K562 (cell line): ENCODE measurements at regions not wholly inside any gene's neighbourhood (a gene's known extent, or its start where the extent isn't known, plus 50 kb on each side); places are given as distances from the start of the nearest gene placed in this dataset.

Experiments used
- ARNT ChIP-seq, 2 experiments: fragments of 450-650 bp; IDR thresholded peaks; 2 replicates each; pipeline ENCODE4 v1.6.1; 2016; ENCODE audit warnings: mild to moderate bottlenecking in 1 of 2
- ETV1 ChIP-seq: fragments of 450-650 bp; conservative IDR thresholded peaks from 2 replicates; pipeline ENCODE4 v1.6.1; 2016; ENCODE audit warnings: missing genetic modification characterization, control low read depth, low read depth, missing compliant biosample characterization
- HDAC2 ChIP-seq: fragments of 450-650 bp; IDR thresholded peaks from 2 replicates; pipeline ENCODE4 v1.6.1; 2016; ENCODE audit warnings: mild to moderate bottlenecking
- KDM4B ChIP-seq, 2 experiments: fragments of 450-650 bp in 1 of 2; sonication (generic) in 1 of 2; IDR thresholded peaks; 2 replicates each; pipeline ENCODE4 v1.6.1; 2016 to 2017; ENCODE audit warnings: borderline replicate concordance in 2 of 2, antibody characterized with exemption in 1 of 2, low read depth in 1 of 2, mild to moderate bottlenecking in 1 of 2
- RBBP5 ChIP-seq: fragments of 200-600 bp; sonication (generic); IDR thresholded peaks from 2 replicates; pipeline ENCODE4 v1.6.1; 2012; ENCODE audit warnings: borderline replicate concordance, mild to moderate bottlenecking, low read length, control low read depth, inconsistent platforms; ENCODE audit not compliant: insufficient read depth, poor library complexity, severe bottlenecking
- SMAD4 ChIP-seq: fragments of 250-450 bp; sonication (Bioruptor Pico); conservative IDR thresholded peaks from 2 replicates; pipeline ENCODE4 v1.8.0; 2021; ENCODE audit warnings: inconsistent platforms, mild to moderate bottlenecking, moderate library complexity
- ZBTB1 ChIP-seq: sonication (generic); formaldehyde crosslinking; IDR thresholded peaks from 2 replicates; pipeline ENCODE4 v1.8.1; 2023; ENCODE audit warnings: missing genetic modification reagents, low read depth, mild to moderate bottlenecking, borderline replicate concordance
- ZEB2 ChIP-seq: fragments of 450-650 bp; IDR thresholded peaks from 2 replicates; pipeline ENCODE4 v1.6.1; 2016
- ZNF239 ChIP-seq: fragments of 250-450 bp; sonication (Bioruptor Pico); IDR thresholded peaks from 2 replicates; pipeline ENCODE4 v1.4.0; 2020; ENCODE audit warnings: mild to moderate bottlenecking
- ZSCAN29 ChIP-seq: fragments of 450-650 bp; IDR thresholded peaks from 2 replicates; pipeline ENCODE4 v1.6.1; 2017
- TF ChIP-seq, protein P1 (sequence below): fragments of 450-650 bp; IDR thresholded peaks from 2 replicates; pipeline ENCODE4 v1.6.1; 2016; ENCODE audit warnings: mild to moderate bottlenecking, moderate library complexity
- TF ChIP-seq, protein P2 (sequence below): sonication (generic); formaldehyde crosslinking; IDR thresholded peaks from 2 replicates; pipeline ENCODE4 v1.8.0; 2022; ENCODE audit warnings: mild to moderate bottlenecking, missing genetic modification reagents
- TF ChIP-seq, protein P3 (sequence below): sonication (generic); formaldehyde crosslinking; IDR thresholded peaks from 2 replicates; pipeline ENCODE4 v1.8.0; 2023; ENCODE audit warnings: mild to moderate bottlenecking, missing genetic modification reagents

DNA sequence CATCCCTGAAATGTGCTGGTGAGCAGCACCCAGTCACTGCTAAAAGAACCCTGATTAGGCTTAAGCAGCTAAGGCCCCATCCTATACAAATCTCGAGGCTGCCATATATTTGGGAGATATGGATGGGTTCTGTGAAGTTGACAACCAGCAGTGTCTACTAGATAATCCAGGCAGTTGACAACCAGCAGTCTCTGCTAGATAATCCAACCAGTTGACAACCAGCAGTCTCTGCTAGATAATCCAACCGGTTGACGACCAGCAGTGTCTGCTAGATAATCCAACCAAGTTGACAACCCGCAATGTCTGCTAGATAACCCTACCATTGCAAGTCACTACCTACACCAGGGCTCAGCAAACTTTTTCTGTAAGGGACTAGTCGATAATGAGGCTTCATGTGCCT, 58.3 kb upstream of the KDM7A start (continued):
- TF ChIP-seq, protein P1, sequence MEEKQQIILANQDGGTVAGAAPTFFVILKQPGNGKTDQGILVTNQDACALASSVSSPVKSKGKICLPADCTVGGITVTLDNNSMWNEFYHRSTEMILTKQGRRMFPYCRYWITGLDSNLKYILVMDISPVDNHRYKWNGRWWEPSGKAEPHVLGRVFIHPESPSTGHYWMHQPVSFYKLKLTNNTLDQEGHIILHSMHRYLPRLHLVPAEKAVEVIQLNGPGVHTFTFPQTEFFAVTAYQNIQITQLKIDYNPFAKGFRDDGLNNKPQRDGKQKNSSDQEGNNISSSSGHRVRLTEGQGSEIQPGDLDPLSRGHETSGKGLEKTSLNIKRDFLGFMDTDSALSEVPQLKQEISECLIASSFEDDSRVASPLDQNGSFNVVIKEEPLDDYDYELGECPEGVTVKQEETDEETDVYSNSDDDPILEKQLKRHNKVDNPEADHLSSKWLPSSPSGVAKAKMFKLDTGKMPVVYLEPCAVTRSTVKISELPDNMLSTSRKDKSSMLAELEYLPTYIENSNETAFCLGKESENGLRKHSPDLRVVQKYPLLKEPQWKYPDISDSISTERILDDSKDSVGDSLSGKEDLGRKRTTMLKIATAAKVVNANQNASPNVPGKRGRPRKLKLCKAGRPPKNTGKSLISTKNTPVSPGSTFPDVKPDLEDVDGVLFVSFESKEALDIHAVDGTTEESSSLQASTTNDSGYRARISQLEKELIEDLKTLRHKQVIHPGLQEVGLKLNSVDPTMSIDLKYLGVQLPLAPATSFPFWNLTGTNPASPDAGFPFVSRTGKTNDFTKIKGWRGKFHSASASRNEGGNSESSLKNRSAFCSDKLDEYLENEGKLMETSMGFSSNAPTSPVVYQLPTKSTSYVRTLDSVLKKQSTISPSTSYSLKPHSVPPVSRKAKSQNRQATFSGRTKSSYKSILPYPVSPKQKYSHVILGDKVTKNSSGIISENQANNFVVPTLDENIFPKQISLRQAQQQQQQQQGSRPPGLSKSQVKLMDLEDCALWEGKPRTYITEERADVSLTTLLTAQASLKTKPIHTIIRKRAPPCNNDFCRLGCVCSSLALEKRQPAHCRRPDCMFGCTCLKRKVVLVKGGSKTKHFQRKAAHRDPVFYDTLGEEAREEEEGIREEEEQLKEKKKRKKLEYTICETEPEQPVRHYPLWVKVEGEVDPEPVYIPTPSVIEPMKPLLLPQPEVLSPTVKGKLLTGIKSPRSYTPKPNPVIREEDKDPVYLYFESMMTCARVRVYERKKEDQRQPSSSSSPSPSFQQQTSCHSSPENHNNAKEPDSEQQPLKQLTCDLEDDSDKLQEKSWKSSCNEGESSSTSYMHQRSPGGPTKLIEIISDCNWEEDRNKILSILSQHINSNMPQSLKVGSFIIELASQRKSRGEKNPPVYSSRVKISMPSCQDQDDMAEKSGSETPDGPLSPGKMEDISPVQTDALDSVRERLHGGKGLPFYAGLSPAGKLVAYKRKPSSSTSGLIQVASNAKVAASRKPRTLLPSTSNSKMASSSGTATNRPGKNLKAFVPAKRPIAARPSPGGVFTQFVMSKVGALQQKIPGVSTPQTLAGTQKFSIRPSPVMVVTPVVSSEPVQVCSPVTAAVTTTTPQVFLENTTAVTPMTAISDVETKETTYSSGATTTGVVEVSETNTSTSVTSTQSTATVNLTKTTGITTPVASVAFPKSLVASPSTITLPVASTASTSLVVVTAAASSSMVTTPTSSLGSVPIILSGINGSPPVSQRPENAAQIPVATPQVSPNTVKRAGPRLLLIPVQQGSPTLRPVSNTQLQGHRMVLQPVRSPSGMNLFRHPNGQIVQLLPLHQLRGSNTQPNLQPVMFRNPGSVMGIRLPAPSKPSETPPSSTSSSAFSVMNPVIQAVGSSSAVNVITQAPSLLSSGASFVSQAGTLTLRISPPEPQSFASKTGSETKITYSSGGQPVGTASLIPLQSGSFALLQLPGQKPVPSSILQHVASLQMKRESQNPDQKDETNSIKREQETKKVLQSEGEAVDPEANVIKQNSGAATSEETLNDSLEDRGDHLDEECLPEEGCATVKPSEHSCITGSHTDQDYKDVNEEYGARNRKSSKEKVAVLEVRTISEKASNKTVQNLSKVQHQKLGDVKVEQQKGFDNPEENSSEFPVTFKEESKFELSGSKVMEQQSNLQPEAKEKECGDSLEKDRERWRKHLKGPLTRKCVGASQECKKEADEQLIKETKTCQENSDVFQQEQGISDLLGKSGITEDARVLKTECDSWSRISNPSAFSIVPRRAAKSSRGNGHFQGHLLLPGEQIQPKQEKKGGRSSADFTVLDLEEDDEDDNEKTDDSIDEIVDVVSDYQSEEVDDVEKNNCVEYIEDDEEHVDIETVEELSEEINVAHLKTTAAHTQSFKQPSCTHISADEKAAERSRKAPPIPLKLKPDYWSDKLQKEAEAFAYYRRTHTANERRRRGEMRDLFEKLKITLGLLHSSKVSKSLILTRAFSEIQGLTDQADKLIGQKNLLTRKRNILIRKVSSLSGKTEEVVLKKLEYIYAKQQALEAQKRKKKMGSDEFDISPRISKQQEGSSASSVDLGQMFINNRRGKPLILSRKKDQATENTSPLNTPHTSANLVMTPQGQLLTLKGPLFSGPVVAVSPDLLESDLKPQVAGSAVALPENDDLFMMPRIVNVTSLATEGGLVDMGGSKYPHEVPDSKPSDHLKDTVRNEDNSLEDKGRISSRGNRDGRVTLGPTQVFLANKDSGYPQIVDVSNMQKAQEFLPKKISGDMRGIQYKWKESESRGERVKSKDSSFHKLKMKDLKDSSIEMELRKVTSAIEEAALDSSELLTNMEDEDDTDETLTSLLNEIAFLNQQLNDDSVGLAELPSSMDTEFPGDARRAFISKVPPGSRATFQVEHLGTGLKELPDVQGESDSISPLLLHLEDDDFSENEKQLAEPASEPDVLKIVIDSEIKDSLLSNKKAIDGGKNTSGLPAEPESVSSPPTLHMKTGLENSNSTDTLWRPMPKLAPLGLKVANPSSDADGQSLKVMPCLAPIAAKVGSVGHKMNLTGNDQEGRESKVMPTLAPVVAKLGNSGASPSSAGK = no peak
- no peak for TF ChIP-seq KDM4B (IDR thresholded peaks at IDR 0.05; ENCODE audit: borderline replicate concordance in 2 of 2, low read depth in 1 of 2)
- no peak for TF ChIP-seq ZEB2
- no peak for TF ChIP-seq RBBP5
- no peak for TF ChIP-seq ETV1 (tag)
- TF ChIP-seq HDAC2 = no peak
- TF ChIP-seq, protein P2, sequence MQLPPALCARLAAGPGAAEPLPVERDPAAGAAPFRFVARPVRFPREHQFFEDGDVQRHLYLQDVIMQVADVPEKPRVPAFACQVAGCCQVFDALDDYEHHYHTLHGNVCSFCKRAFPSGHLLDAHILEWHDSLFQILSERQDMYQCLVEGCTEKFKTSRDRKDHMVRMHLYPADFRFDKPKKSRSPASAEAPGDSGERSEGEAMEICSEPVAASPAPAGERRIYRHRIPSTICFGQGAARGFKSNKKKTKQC (CRISPR knock-in tag) = no peak
- no peak for TF ChIP-seq ZSCAN29
- peak; percentile 88 for TF ChIP-seq SMAD4 (CRISPR knock-in tag)
- peak in 1 of 2 experiments; percentile 52; a peak in 1 of 4 replicates for TF ChIP-seq ARNT (IDR thresholded peaks at IDR 0.05)
- TF ChIP-seq ZBTB1 = no peak
- TF ChIP-seq, protein P3, sequence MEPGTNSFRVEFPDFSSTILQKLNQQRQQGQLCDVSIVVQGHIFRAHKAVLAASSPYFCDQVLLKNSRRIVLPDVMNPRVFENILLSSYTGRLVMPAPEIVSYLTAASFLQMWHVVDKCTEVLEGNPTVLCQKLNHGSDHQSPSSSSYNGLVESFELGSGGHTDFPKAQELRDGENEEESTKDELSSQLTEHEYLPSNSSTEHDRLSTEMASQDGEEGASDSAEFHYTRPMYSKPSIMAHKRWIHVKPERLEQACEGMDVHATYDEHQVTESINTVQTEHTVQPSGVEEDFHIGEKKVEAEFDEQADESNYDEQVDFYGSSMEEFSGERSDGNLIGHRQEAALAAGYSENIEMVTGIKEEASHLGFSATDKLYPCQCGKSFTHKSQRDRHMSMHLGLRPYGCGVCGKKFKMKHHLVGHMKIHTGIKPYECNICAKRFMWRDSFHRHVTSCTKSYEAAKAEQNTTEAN (CRISPR knock-in tag) = no peak
- no peak for TF ChIP-seq ZNF239 (CRISPR knock-in tag)
